GM23338 (cell line): ENCODE measurements at regions not wholly inside any gene's neighbourhood (a gene's known extent, or its start where the extent isn't known, plus 50 kb on each side); places are given as distances from the start of the nearest gene placed in this dataset.

Source experiments
- ATAC-seq: fragments of 200-7000 bp; cut with Tn5 transposase; 3 replicates; pipeline ENCODE4 v1.9.1; 2020
- DNase-seq: peaks from one replicate; pipeline ENCODE4 v3.0.0-alpha.2; 2015; ENCODE audit warnings: low spot score
- H2AFZ ChIP-seq: fragments of 200-600 bp; sonication (generic); 2 replicates; pipeline ENCODE4 v1.8.0; 2016; ENCODE audit warnings: antibody characterized with exemption, mild to moderate bottlenecking, moderate library complexity
- H3F3A ChIP-seq: fragments of 200-600 bp; sonication (generic); replicated peaks from 2 replicates; pipeline ENCODE4 v1.8.0; 2017; ENCODE audit warnings: antibody characterized with exemption, mixed run types, low read depth
- H3K27ac ChIP-seq: fragments of 200-600 bp; sonication (generic); 2 replicates; pipeline ENCODE4 v1.6.1; 2016; ENCODE audit warnings: low read depth
- H3K27me3 ChIP-seq: fragments of 200-600 bp; sonication (generic); 2 replicates; pipeline ENCODE4 v1.8.0; 2016; ENCODE audit warnings: mild to moderate bottlenecking, mixed run types, moderate library complexity; ENCODE audit not compliant: insufficient read depth
- H3K36me3 ChIP-seq: fragments of 200-600 bp; sonication (generic); 2 replicates; pipeline ENCODE4 v1.8.0; 2016; ENCODE audit warnings: mild to moderate bottlenecking; ENCODE audit not compliant: insufficient read depth
- H3K4me1 ChIP-seq: fragments of 200-600 bp; sonication (generic); 2 replicates; pipeline ENCODE4 v1.8.0; 2016; ENCODE audit warnings: mild to moderate bottlenecking, moderate library complexity; ENCODE audit not compliant: insufficient read depth
- H3K4me2 ChIP-seq: fragments of 200-600 bp; sonication (generic); 2 replicates; pipeline ENCODE4 v1.7.1; 2017; ENCODE audit warnings: mixed run types
- H3K4me3 ChIP-seq: fragments of 200-600 bp; sonication (generic); 2 replicates; pipeline ENCODE4 v1.6.1; 2016; ENCODE audit warnings: mixed run types
- H3K79me2 ChIP-seq: fragments of 200-600 bp; sonication (generic); replicated peaks from 2 replicates; pipeline ENCODE4 v1.8.0; 2017; ENCODE audit warnings: mild to moderate bottlenecking; ENCODE audit not compliant: insufficient read depth
- H3K9me2 ChIP-seq: fragments of 200-600 bp; sonication (generic); 2 replicates; pipeline ENCODE4 v1.8.0; 2017; ENCODE audit not compliant: insufficient read depth
- H4K20me1 ChIP-seq: fragments of 200-600 bp; sonication (generic); replicated peaks from 2 replicates; pipeline ENCODE4 v1.8.0; 2017; ENCODE audit warnings: mild to moderate bottlenecking; ENCODE audit not compliant: insufficient read depth
- H3K27ac Mint-ChIP-seq: 2 replicates; pipeline ENCODE4 v1.8.0; 2020; ENCODE audit warnings: inconsistent platforms, mild to moderate bottlenecking, moderate library complexity, mixed read lengths
- H3K27me3 Mint-ChIP-seq: 3 replicates; pipeline ENCODE4 v1.8.0; 2022; ENCODE audit warnings: low read depth, mild to moderate bottlenecking, moderate library complexity, mixed read lengths, inconsistent platforms; ENCODE audit not compliant: insufficient read depth, poor library complexity
- H3K36me3 Mint-ChIP-seq: 3 replicates; pipeline ENCODE4 v1.8.0; 2021; ENCODE audit warnings: low read depth, mild to moderate bottlenecking, inconsistent platforms, moderate library complexity, mixed read lengths
- H3K4me1 Mint-ChIP-seq: 3 replicates; pipeline ENCODE4 v1.8.0; 2020; ENCODE audit warnings: mild to moderate bottlenecking, inconsistent platforms, mixed read lengths
- H3K4me3 Mint-ChIP-seq: 3 replicates; pipeline ENCODE4 v1.8.0; 2021; ENCODE audit warnings: moderate library complexity, mild to moderate bottlenecking, inconsistent platforms, mixed read lengths
- H3K9me3 Mint-ChIP-seq: 3 replicates; pipeline ENCODE4 v1.8.0; 2020; ENCODE audit warnings: moderate library complexity, mild to moderate bottlenecking, inconsistent platforms, mixed read lengths
- CREB1 ChIP-seq: fragments of 250-450 bp; sonication (Bioruptor Pico); IDR thresholded peaks from 2 replicates; pipeline ENCODE4 v1.5.0; 2020; ENCODE audit warnings: low read depth, mild to moderate bottlenecking, moderate library complexity
- ETS1 ChIP-seq: IDR thresholded peaks from 2 replicates; pipeline ENCODE4 v1.6.1; 2016; ENCODE audit warnings: antibody characterized with exemption
- EZH2 ChIP-seq: fragments of 200-600 bp; sonication (generic); IDR thresholded peaks from one replicate; pipeline ENCODE4 v1.8.0; 2017; ENCODE audit warnings: antibody characterized with exemption, mild to moderate bottlenecking, low read depth; ENCODE audit not compliant: unreplicated experiment
- NANOG ChIP-seq: IDR thresholded peaks from 2 replicates; pipeline ENCODE4 v1.6.1; 2016; ENCODE audit warnings: antibody characterized with exemption, borderline replicate concordance
- STAT1 ChIP-seq: IDR thresholded peaks from one replicate; pipeline ENCODE4 v1.6.1; 2016; ENCODE audit warnings: antibody characterized with exemption; ENCODE audit not compliant: unreplicated experiment
- ZNF114 ChIP-seq: fragments of 250-450 bp; sonication (Bioruptor Pico); IDR thresholded peaks from 2 replicates; pipeline ENCODE4 v1.5.0; 2020; ENCODE audit warnings: mild to moderate bottlenecking, moderate library complexity
- ZNF462 ChIP-seq: fragments of 250-450 bp; sonication (Bioruptor Pico); IDR thresholded peaks from 2 replicates; pipeline ENCODE4 v1.5.0; 2020; ENCODE audit warnings: mild to moderate bottlenecking, moderate library complexity
- TF ChIP-seq, protein P1 (sequence below): IDR thresholded peaks from one replicate; pipeline ENCODE4 v1.6.1; 2018; ENCODE audit warnings: antibody characterized with exemption; ENCODE audit not compliant: unreplicated experiment
- TF ChIP-seq, protein P2 (sequence below), 2 experiments: fragments of 200-600 bp in 1 of 2; sonication (generic) in 1 of 2; conservative IDR thresholded peaks; 2 replicates each; pipeline versions ENCODE4 v1.5.1 to v1.6.1; 2016 to 2017; ENCODE audit warnings: antibody characterized with exemption in 2 of 2, low read depth in 2 of 2, mild to moderate bottlenecking in 2 of 2, moderate library complexity in 1 of 2

DNA sequence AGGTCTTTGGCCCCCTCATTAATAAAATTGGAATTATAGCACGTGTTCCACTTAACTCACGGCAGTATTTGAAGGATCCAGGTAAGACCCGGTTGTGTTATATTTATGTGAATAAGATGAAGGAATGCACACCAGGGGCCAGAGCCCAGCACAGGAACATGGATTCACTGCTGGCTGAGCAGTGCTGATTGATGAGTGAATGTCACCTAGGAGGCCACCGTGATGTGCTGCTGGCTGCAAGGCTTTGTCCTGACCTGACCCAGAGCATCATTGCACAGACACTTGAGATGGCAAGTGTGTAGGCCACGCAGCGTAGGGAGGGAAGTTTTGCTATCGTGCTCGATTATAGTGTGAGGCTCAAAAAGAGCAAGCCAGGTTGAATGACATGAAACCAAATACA lies 350.7 kb upstream of the MGMT start:
- Histone ChIP-seq H3K27ac (no peak overlapping the region), H3K27me3 (no peaks in the 10 kb centered on the region), H3K4me2 (no peak overlapping the region), H3K9me2 (0 out of 2 replicates have a peak, but pooled peaks cover 10% of the 10 kb centered on the region), H3K4me3 (no peak overlapping the region), H3K4me1 (0 out of 2 replicates have a peak, but pooled peaks cover 4% of the 10 kb centered on the region), H4K20me1 (no peaks in the 10 kb centered on the region), H3F3A (no peaks in the 10 kb centered on the region), H3K36me3 (no peaks in the 10 kb centered on the region), H3K79me2 (no peaks in the 10 kb centered on the region), H2AFZ (no peak overlapping the region)
- no peaks in the 10 kb centered on the region for H3K9me3 Mint-ChIP-seq
- no peaks in the 10 kb centered on the region; the same call in 2 of the 3 replicates for H3K36me3 Mint-ChIP-seq
- ATAC-seq (no peak), DNase-seq (no peak)
- H3K27me3 Mint-ChIP-seq = peaks cover 11% of the 10 kb centered on the region
- no peak overlapping the region for H3K27ac Mint-ChIP-seq
- no peak overlapping the region for H3K4me3 Mint-ChIP-seq
- TF ChIP-seq ZNF114 (no peak), NANOG (no peak), CREB1 (CRISPR knock-in tag) (no peak), EZH2 (no peak), ETS1 (no peak), STAT1 (no peak), ZNF462 (CRISPR knock-in tag) (no peak)
- TF ChIP-seq, protein P1, sequence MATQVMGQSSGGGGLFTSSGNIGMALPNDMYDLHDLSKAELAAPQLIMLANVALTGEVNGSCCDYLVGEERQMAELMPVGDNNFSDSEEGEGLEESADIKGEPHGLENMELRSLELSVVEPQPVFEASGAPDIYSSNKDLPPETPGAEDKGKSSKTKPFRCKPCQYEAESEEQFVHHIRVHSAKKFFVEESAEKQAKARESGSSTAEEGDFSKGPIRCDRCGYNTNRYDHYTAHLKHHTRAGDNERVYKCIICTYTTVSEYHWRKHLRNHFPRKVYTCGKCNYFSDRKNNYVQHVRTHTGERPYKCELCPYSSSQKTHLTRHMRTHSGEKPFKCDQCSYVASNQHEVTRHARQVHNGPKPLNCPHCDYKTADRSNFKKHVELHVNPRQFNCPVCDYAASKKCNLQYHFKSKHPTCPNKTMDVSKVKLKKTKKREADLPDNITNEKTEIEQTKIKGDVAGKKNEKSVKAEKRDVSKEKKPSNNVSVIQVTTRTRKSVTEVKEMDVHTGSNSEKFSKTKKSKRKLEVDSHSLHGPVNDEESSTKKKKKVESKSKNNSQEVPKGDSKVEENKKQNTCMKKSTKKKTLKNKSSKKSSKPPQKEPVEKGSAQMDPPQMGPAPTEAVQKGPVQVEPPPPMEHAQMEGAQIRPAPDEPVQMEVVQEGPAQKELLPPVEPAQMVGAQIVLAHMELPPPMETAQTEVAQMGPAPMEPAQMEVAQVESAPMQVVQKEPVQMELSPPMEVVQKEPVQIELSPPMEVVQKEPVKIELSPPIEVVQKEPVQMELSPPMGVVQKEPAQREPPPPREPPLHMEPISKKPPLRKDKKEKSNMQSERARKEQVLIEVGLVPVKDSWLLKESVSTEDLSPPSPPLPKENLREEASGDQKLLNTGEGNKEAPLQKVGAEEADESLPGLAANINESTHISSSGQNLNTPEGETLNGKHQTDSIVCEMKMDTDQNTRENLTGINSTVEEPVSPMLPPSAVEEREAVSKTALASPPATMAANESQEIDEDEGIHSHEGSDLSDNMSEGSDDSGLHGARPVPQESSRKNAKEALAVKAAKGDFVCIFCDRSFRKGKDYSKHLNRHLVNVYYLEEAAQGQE = no peak
- TF ChIP-seq, protein P2, sequence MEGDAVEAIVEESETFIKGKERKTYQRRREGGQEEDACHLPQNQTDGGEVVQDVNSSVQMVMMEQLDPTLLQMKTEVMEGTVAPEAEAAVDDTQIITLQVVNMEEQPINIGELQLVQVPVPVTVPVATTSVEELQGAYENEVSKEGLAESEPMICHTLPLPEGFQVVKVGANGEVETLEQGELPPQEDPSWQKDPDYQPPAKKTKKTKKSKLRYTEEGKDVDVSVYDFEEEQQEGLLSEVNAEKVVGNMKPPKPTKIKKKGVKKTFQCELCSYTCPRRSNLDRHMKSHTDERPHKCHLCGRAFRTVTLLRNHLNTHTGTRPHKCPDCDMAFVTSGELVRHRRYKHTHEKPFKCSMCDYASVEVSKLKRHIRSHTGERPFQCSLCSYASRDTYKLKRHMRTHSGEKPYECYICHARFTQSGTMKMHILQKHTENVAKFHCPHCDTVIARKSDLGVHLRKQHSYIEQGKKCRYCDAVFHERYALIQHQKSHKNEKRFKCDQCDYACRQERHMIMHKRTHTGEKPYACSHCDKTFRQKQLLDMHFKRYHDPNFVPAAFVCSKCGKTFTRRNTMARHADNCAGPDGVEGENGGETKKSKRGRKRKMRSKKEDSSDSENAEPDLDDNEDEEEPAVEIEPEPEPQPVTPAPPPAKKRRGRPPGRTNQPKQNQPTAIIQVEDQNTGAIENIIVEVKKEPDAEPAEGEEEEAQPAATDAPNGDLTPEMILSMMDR (conservative IDR thresholded peaks at IDR 0.05; ENCODE audit: low read depth in 2 of 2) = no peak
- H3K4me1 Mint-ChIP-seq = peaks cover 5% of the 10 kb centered on the region; the same call in 2 of the 3 replicates
